ENCODE measurements at regions not wholly inside any gene's neighbourhood (a gene's known extent, or its start where the extent isn't known, plus 50 kb on each side); places are given as distances from the start of the nearest gene placed in this dataset.

GRCh38 chr9:90547896-90548295, 94.7 kb downstream of the DIRAS2 start:
- no peak overlapping the region for H4K8ac ChIP-seq (ENCODE audit: low read length)
- H3K4me2 ChIP-seq (ENCODE audit: low read length, poor library complexity, severe bottlenecking): no peak overlapping the region
- H2BK12ac ChIP-seq (ENCODE audit: low read length in 2 of 2): no peak overlapping the region
- H3K36me3 ChIP-seq (ENCODE audit: control insufficient read depth in 1 of 2, insufficient read depth in 2 of 2, low read depth in 1 of 2, low read length in 2 of 2): no peaks in the 10 kb centered on the region
- no peaks in the 10 kb centered on the region for H3K27me3 ChIP-seq (ENCODE audit: control insufficient read depth in 1 of 2, insufficient read depth in 1 of 2, low read length in 2 of 2)
- H3K18ac ChIP-seq (ENCODE audit: low read depth in 1 of 2, low read length in 2 of 2): no peak overlapping the region
- H3K79me1 ChIP-seq (replicated peaks; ENCODE audit: low read length, poor library complexity, severe bottlenecking): no peaks in the 10 kb centered on the region
- H3K9me3 ChIP-seq (ENCODE audit: control insufficient read depth, low read length): peaks cover 8% of the 10 kb centered on the region
- no peak overlapping the region for H3K4me3 ChIP-seq (ENCODE audit: insufficient read depth in 1 of 2, low read depth in 1 of 2, low read length in 2 of 2)
- peak; percentile 10 for DNase-seq
- H3K9ac ChIP-seq (ENCODE audit: low read length): no peak overlapping the region
- no peak overlapping the region for H3K27ac ChIP-seq (ENCODE audit: low read length, poor library complexity, severe bottlenecking)
- no peak overlapping the region for H2AFZ ChIP-seq (ENCODE audit: low read depth, low read length)
- H2BK15ac ChIP-seq (ENCODE audit: low read depth, poor library complexity, severe bottlenecking): no peak overlapping the region
- no CpG with 5 or more reads among the region's 2 CpGs for WGBS
- H3K4ac ChIP-seq (ENCODE audit: low read depth in 1 of 2, low read length in 2 of 2): no peak overlapping the region
- no peak overlapping the region for H2BK120ac ChIP-seq (ENCODE audit: low read depth, low read length)
- H3K4me1 ChIP-seq (ENCODE audit: control insufficient read depth, insufficient read depth, low read depth, low read length): no peaks in the 10 kb centered on the region
- no peak overlapping the region for H4K91ac ChIP-seq (ENCODE audit: low read length)
- H2AK5ac ChIP-seq (ENCODE audit: low read length, severe bottlenecking): peak overlapping the region; percentile 53
- no peak overlapping the region for H3K23ac ChIP-seq (ENCODE audit: low read length in 2 of 2)
- no peak overlapping the region for H3K14ac ChIP-seq (ENCODE audit: low read length in 2 of 2)
- H2BK5ac ChIP-seq (ENCODE audit: low read depth, low read length, poor library complexity, severe bottlenecking): peak overlapping the region; percentile 98

- no peak overlapping the region for H2BK120ac ChIP-seq (ENCODE audit: low read depth, low read length)
- H3K36me3 ChIP-seq (ENCODE audit: control insufficient read depth in 1 of 2, insufficient read depth in 2 of 2, low read depth in 1 of 2, low read length in 2 of 2): no peaks in the 10 kb centered on the region
- peaks cover 8% of the 10 kb centered on the region for H3K9me3 ChIP-seq (ENCODE audit: control insufficient read depth, low read length)
- no peak overlapping the region for H2BK12ac ChIP-seq (ENCODE audit: low read length in 2 of 2)
- H3K14ac ChIP-seq (ENCODE audit: low read length in 2 of 2): peak overlapping the region in 1 of 2 experiments; percentile 85
- H2BK15ac ChIP-seq (ENCODE audit: low read depth, poor library complexity, severe bottlenecking): no peak overlapping the region
- peak overlapping the region; percentile 4 for H4K8ac ChIP-seq (ENCODE audit: low read length)
- no peak overlapping the region for H3K4me2 ChIP-seq (ENCODE audit: low read length, poor library complexity, severe bottlenecking)
- no peak overlapping the region for H3K23ac ChIP-seq (ENCODE audit: low read length in 2 of 2)
- no peaks in the 10 kb centered on the region for H3K27me3 ChIP-seq (ENCODE audit: control insufficient read depth in 1 of 2, insufficient read depth in 1 of 2, low read length in 2 of 2)
- H3K4ac ChIP-seq (ENCODE audit: low read depth in 1 of 2, low read length in 2 of 2): no peak overlapping the region
- WGBS: 72% methylated on average over 1 of the region's 1 CpG
- no peak overlapping the region for H3K18ac ChIP-seq (ENCODE audit: low read depth in 1 of 2, low read length in 2 of 2)
- DNase-seq: no peak
- H3K9ac ChIP-seq (ENCODE audit: low read length): no peak overlapping the region
- no peak overlapping the region for H2AFZ ChIP-seq (ENCODE audit: low read depth, low read length)
- no peak overlapping the region for H4K91ac ChIP-seq (ENCODE audit: low read length)
- H3K27ac ChIP-seq (ENCODE audit: low read length, poor library complexity, severe bottlenecking): no peak overlapping the region
- no peaks in the 10 kb centered on the region for H3K4me1 ChIP-seq (ENCODE audit: control insufficient read depth, insufficient read depth, low read depth, low read length)
- H2BK5ac ChIP-seq (ENCODE audit: low read depth, low read length, poor library complexity, severe bottlenecking): no peak overlapping the region
- H3K79me1 ChIP-seq (replicated peaks; ENCODE audit: low read length, poor library complexity, severe bottlenecking): no peaks in the 10 kb centered on the region
- H3K4me3 ChIP-seq (ENCODE audit: insufficient read depth in 1 of 2, low read depth in 1 of 2, low read length in 2 of 2): no peak overlapping the region
- peak overlapping the region; percentile 52 for H2AK5ac ChIP-seq (ENCODE audit: low read length, severe bottlenecking)
Observed at GRCh38 chr9:90552317-90552716, 90.3 kb downstream of the DIRAS2 start.

GRCh38 chr9:90555351-90556057, 87.1 kb downstream of the DIRAS2 start:
- H2AFZ ChIP-seq (ENCODE audit: low read depth, low read length): no peak overlapping the region
- no peak overlapping the region for H3K4me2 ChIP-seq (ENCODE audit: low read length, poor library complexity, severe bottlenecking)
- H3K9ac ChIP-seq (ENCODE audit: low read length): no peak overlapping the region
- H4K8ac ChIP-seq (ENCODE audit: low read length): no peak overlapping the region
- H3K4me3 ChIP-seq (ENCODE audit: insufficient read depth in 1 of 2, low read depth in 1 of 2, low read length in 2 of 2): no peak overlapping the region
- no peak overlapping the region for H3K4ac ChIP-seq (ENCODE audit: low read depth in 1 of 2, low read length in 2 of 2)
- no peak overlapping the region for H4K91ac ChIP-seq (ENCODE audit: low read length)
- H2BK12ac ChIP-seq (ENCODE audit: low read length in 2 of 2): no peak overlapping the region
- H2BK5ac ChIP-seq (ENCODE audit: low read depth, low read length, poor library complexity, severe bottlenecking): no peak overlapping the region
- no peak overlapping the region for H3K23ac ChIP-seq (ENCODE audit: low read length in 2 of 2)
- H3K79me1 ChIP-seq (replicated peaks; ENCODE audit: low read length, poor library complexity, severe bottlenecking): no peaks in the 10 kb centered on the region
- no peaks in the 10 kb centered on the region for H3K4me1 ChIP-seq (ENCODE audit: control insufficient read depth, insufficient read depth, low read depth, low read length)
- no peaks in the 10 kb centered on the region for H3K27me3 ChIP-seq (ENCODE audit: control insufficient read depth in 1 of 2, insufficient read depth in 1 of 2, low read length in 2 of 2)
- peak overlapping the region; percentile 76 for H2AK5ac ChIP-seq (ENCODE audit: low read length, severe bottlenecking)
- H2BK15ac ChIP-seq (ENCODE audit: low read depth, poor library complexity, severe bottlenecking): no peak overlapping the region
- H3K36me3 ChIP-seq (ENCODE audit: control insufficient read depth in 1 of 2, insufficient read depth in 2 of 2, low read depth in 1 of 2, low read length in 2 of 2): no peaks in the 10 kb centered on the region
- H3K9me3 ChIP-seq (ENCODE audit: control insufficient read depth, low read length): no peaks in the 10 kb centered on the region
- 93% methylated on average over 4 of the region's 7 CpGs for WGBS
- no peak for DNase-seq
- no peak overlapping the region for H2BK120ac ChIP-seq (ENCODE audit: low read depth, low read length)
- no peak overlapping the region for H3K27ac ChIP-seq (ENCODE audit: low read length, poor library complexity, severe bottlenecking)
- no peak overlapping the region for H3K14ac ChIP-seq (ENCODE audit: low read length in 2 of 2)
- no peak overlapping the region for H3K18ac ChIP-seq (ENCODE audit: low read depth in 1 of 2, low read length in 2 of 2)

- Histone ChIP-seq H3K23ac (ENCODE audit: low read length in 2 of 2) (no peak overlapping the region), H3K4me2 (ENCODE audit: low read length, poor library complexity, severe bottlenecking) (no peak overlapping the region), H2AK5ac (ENCODE audit: low read length, severe bottlenecking) (no peak overlapping the region), H3K18ac (ENCODE audit: low read depth in 1 of 2, low read length in 2 of 2) (no peak overlapping the region), H4K91ac (ENCODE audit: low read length) (no peak overlapping the region), H3K27ac (ENCODE audit: low read length, poor library complexity, severe bottlenecking) (no peak overlapping the region), H3K4me3 (ENCODE audit: insufficient read depth in 1 of 2, low read depth in 1 of 2, low read length in 2 of 2) (no peak overlapping the region), H3K9ac (ENCODE audit: low read length) (no peak overlapping the region), H3K4ac (ENCODE audit: low read depth in 1 of 2, low read length in 2 of 2) (no peak overlapping the region), H2BK120ac (ENCODE audit: low read depth, low read length) (no peak overlapping the region), H2BK5ac (ENCODE audit: low read depth, low read length, poor library complexity, severe bottlenecking) (no peak overlapping the region), H3K14ac (ENCODE audit: low read length in 2 of 2) (no peak overlapping the region), H2BK15ac (ENCODE audit: low read depth, poor library complexity, severe bottlenecking) (no peak overlapping the region), H3K9me3 (ENCODE audit: control insufficient read depth, low read length) (no peaks in the 10 kb centered on the region), H2BK12ac (ENCODE audit: low read length in 2 of 2) (no peak overlapping the region), H3K27me3 (ENCODE audit: control insufficient read depth in 1 of 2, insufficient read depth in 1 of 2, low read length in 2 of 2) (no peaks in the 10 kb centered on the region), H3K4me1 (ENCODE audit: control insufficient read depth, insufficient read depth, low read depth, low read length) (no peaks in the 10 kb centered on the region), H4K8ac (ENCODE audit: low read length) (no peak overlapping the region), H2AFZ (ENCODE audit: low read depth, low read length) (no peak overlapping the region), H3K36me3 (ENCODE audit: control insufficient read depth in 1 of 2, insufficient read depth in 2 of 2, low read depth in 1 of 2, low read length in 2 of 2) (no peaks in the 10 kb centered on the region), H3K79me1 (replicated peaks; ENCODE audit: low read length, poor library complexity, severe bottlenecking) (no peaks in the 10 kb centered on the region)
- no peak for DNase-seq
- 85% methylated on average over 4 of the region's 5 CpGs for WGBS
Observed at GRCh38 chr9:90556897-90557675, 85.5 kb downstream of the DIRAS2 start.
